SIG-M5 treated with dmso at 0.1 percent for 504 hours (cell line): ENCODE measurements at regions not wholly inside any gene's neighbourhood (a gene's known extent, or its start where the extent isn't known, plus 50 kb on each side); places are given as distances from the start of the nearest gene placed in this dataset.
"Not testable (repeated sequence)": the region's sequence is repeated elsewhere in the genome, so short reads cannot be mapped to it uniquely, and the experiment has no call there.

Experiments
- DNase-seq: peaks from one replicate; lab custom pipeline; 2025; ENCODE audit not compliant: unreplicated experiment; lab: John Stamatoyannopoulos, UW

- DNase-seq, result no peak
Observed at GRCh38 chr13:73819711-73820110, 314.5 kb downstream of the KLF12 start.

- no peak for DNase-seq
Observed at GRCh38 chr13:73816702-73817101, 317.5 kb downstream of the KLF12 start.

GRCh38 chr13:73815796-73816195 is 318.4 kb downstream of the KLF12 start:
- DNase-seq, result no peak

- DNase-seq, result no peak
Observed at GRCh38 chr13:73810647-73811046, 323.6 kb downstream of the KLF12 start.

- DNase-seq, result no peak
Observed at GRCh38 chr13:73809561-73809960, 324.6 kb downstream of the KLF12 start.

- no peak for DNase-seq
Observed at GRCh38 chr13:73808318-73808717, 325.9 kb downstream of the KLF12 start.

- DNase-seq, result not testable (repeated sequence)
Observed at GRCh38 chr13:73805326-73805958, 328.8 kb downstream of the KLF12 start.

- DNase-seq, result no peak
Observed at GRCh38 chr13:73803997-73804396, 330.2 kb downstream of the KLF12 start.

- no peak for DNase-seq
Observed at GRCh38 chr13:73800011-73800410, 334.2 kb downstream of the KLF12 start.

GRCh38 chr13:73794755-73795154 is 339.4 kb downstream of the KLF12 start:
- DNase-seq, result no peak

- no peak for DNase-seq
Observed at GRCh38 chr13:73793361-73793760, 340.8 kb downstream of the KLF12 start.

- DNase-seq, result no peak
Observed at GRCh38 chr13:73792796-73793195, 341.4 kb downstream of the KLF12 start.

GRCh38 chr13:73782450-73783449 is 351.5 kb downstream of the KLF12 start:
- no peak for DNase-seq

GRCh38 chr13:73781384-73781783 is 352.8 kb downstream of the KLF12 start:
- DNase-seq, result no peak

- DNase-seq, result no peak
Observed at GRCh38 chr13:73779881-73780280, 354.3 kb downstream of the KLF12 start.

- peak; percentile 5 for DNase-seq
Observed at GRCh38 chr13:73778242-73778864, 355.9 kb downstream of the KLF12 start.

- DNase-seq, result no peak
Observed at GRCh38 chr13:73777134-73777533, 357.1 kb downstream of the KLF12 start.

- no peak for DNase-seq
Observed at GRCh38 chr13:73776151-73776785, 357.9 kb downstream of the KLF12 start.

GRCh38 chr13:73773168-73773549 is 361.0 kb downstream of the KLF12 start:
- DNase-seq, result no peak

- no peak for DNase-seq
Observed at GRCh38 chr13:73772449-73773167, 361.6 kb downstream of the KLF12 start.
